ENCODE measurements at regions not wholly inside any gene's neighbourhood (a gene's known extent, or its start where the extent isn't known, plus 50 kb on each side); places are given as distances from the start of the nearest gene placed in this dataset.

- Histone ChIP-seq H3K36me3 (no peaks in the 10 kb centered on the region), H3K9me3 (no peaks in the 10 kb centered on the region), H3K27me3 (no peaks in the 10 kb centered on the region), H3K27ac (no peak overlapping the region), H3K4me3 (no peak overlapping the region), H3K4me1 (no peaks in the 10 kb centered on the region)
- intact Hi-C loops (cut with DNase I) = no loop called here
- no peak for DNase-seq (ENCODE audit: extremely low spot score in 2 of 2)
- no peak for TF ChIP-seq POLR2AphosphoS5 (IDR thresholded peaks at IDR 0.05; ENCODE audit: insufficient read depth in 1 of 2, low read depth in 1 of 2)
- TF ChIP-seq CTCF (IDR thresholded peaks at IDR 0.05) = no peak
- TF ChIP-seq POLR2A (IDR thresholded peaks at IDR 0.05) = no peak
These were observed 209.2 kb downstream of the MBL2 start for GRCh38 chr10:52563360-52563759.

- no peak for DNase-seq (ENCODE audit: extremely low spot score in 2 of 2)
- TF ChIP-seq CTCF (IDR thresholded peaks at IDR 0.05) (no peak), POLR2A (IDR thresholded peaks at IDR 0.05) (no peak), POLR2AphosphoS5 (IDR thresholded peaks at IDR 0.05; ENCODE audit: insufficient read depth in 1 of 2, low read depth in 1 of 2) (no peak)
- Histone ChIP-seq H3K36me3 (no peaks in the 10 kb centered on the region), H3K4me3 (no peak overlapping the region), H3K27me3 (no peaks in the 10 kb centered on the region), H3K27ac (no peak overlapping the region), H3K9me3 (no peaks in the 10 kb centered on the region), H3K4me1 (no peaks in the 10 kb centered on the region)
- intact Hi-C loops (cut with DNase I) = no loop called here
These were observed 205.9 kb downstream of the MBL2 start for GRCh38 chr10:52566471-52567246.

- intact Hi-C loops (cut with DNase I) = no loop called here
These were observed 205.4 kb downstream of the MBL2 start for GRCh38 chr10:52567247-52567580.

GRCh38 chr10:52568309-52568708 lies 204.3 kb downstream of the MBL2 start:
- Histone ChIP-seq H3K27me3 (no peaks in the 10 kb centered on the region), H3K4me3 (no peak overlapping the region), H3K36me3 (no peaks in the 10 kb centered on the region), H3K27ac (no peak overlapping the region), H3K9me3 (no peaks in the 10 kb centered on the region), H3K4me1 (no peaks in the 10 kb centered on the region)
- no peak for DNase-seq (ENCODE audit: extremely low spot score in 2 of 2)
- intact Hi-C loops (cut with DNase I) = no loop called here
- TF ChIP-seq POLR2AphosphoS5 (IDR thresholded peaks at IDR 0.05; ENCODE audit: insufficient read depth in 1 of 2, low read depth in 1 of 2) = no peak
- TF ChIP-seq POLR2A (IDR thresholded peaks at IDR 0.05) = no peak
- TF ChIP-seq CTCF (IDR thresholded peaks at IDR 0.05) = no peak

More at GRCh38 chr10:52567247-52567580, 205.4 kb downstream of the MBL2 start:
- Histone ChIP-seq H3K36me3 (no peaks in the 10 kb centered on the region), H3K4me3 (no peak overlapping the region), H3K9me3 (no peaks in the 10 kb centered on the region), H3K27ac (no peak overlapping the region), H3K27me3 (no peaks in the 10 kb centered on the region), H3K4me1 (no peaks in the 10 kb centered on the region)
- no peak for DNase-seq (ENCODE audit: extremely low spot score in 2 of 2)
- no peak for TF ChIP-seq CTCF (IDR thresholded peaks at IDR 0.05)
- TF ChIP-seq POLR2AphosphoS5 (IDR thresholded peaks at IDR 0.05; ENCODE audit: insufficient read depth in 1 of 2, low read depth in 1 of 2) = no peak
- no peak for TF ChIP-seq POLR2A (IDR thresholded peaks at IDR 0.05)

- intact Hi-C loops (cut with DNase I) = no loop called here
- DNase-seq (ENCODE audit: extremely low spot score in 2 of 2) = no peak
- H3K27me3 ChIP-seq = no peaks in the 10 kb centered on the region
- TF ChIP-seq POLR2AphosphoS5 (IDR thresholded peaks at IDR 0.05; ENCODE audit: insufficient read depth in 1 of 2, low read depth in 1 of 2) = no peak
- TF ChIP-seq CTCF (IDR thresholded peaks at IDR 0.05) = no peak
- no peak for TF ChIP-seq POLR2A (IDR thresholded peaks at IDR 0.05)
- H3K9me3 ChIP-seq = no peaks in the 10 kb centered on the region
- H3K4me1 ChIP-seq = no peaks in the 10 kb centered on the region
- H3K4me3 ChIP-seq = no peak overlapping the region
- H3K27ac ChIP-seq = no peak overlapping the region
- H3K36me3 ChIP-seq = no peaks in the 10 kb centered on the region
These were observed 202.1 kb downstream of the MBL2 start for GRCh38 chr10:52570490-52570889.

Data from vagina (tissue), 2 donors.